8988T (cell line): ENCODE measurements at regions not wholly inside any gene's neighbourhood (a gene's known extent, or its start where the extent isn't known, plus 50 kb on each side); places are given as distances from the start of the nearest gene placed in this dataset.

Experiments used
- DNase-seq: peaks from one replicate; pipeline ENCODE4 v3.0.0; 2011

DNA sequence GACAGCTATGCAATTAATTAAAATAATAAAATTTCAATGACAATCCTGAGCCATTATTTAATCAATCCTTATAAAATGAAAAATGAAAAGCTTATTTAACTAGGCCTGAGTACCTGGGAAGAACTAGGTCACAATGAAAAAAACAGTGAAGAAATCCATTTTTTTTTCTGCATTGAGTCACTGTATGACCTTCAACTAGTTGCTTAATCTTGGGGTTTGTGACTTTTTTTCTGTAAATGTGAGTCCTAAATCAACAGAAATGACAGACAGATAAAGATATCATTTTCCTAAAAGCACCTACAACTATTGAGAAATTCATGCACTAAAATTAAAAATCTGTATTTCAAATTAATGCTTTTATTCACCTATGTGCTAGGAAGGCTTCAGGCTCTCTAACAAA, 96.8 kb downstream of the TMEM26 start:
- DNase-seq = no peak

DNA sequence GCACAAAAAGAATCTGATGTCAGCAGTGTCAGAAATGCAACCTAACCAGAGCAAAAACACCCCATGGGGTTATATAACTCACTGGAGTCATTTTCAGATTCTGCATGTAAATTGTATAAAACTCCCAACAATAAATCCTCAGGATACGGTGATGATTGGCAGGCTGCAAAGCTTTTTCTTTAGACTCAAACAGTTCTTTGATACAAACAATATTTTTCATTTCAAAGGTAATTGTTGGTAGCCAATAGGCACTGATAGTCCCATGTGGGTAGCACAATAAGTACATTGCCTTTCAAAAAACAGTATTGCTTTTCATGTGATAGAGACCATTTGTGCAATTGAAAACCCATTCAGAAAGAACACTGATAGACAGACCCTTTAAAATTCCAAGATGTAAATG, 98.0 kb downstream of the TMEM26 start:
- DNase-seq = no peak

DNA sequence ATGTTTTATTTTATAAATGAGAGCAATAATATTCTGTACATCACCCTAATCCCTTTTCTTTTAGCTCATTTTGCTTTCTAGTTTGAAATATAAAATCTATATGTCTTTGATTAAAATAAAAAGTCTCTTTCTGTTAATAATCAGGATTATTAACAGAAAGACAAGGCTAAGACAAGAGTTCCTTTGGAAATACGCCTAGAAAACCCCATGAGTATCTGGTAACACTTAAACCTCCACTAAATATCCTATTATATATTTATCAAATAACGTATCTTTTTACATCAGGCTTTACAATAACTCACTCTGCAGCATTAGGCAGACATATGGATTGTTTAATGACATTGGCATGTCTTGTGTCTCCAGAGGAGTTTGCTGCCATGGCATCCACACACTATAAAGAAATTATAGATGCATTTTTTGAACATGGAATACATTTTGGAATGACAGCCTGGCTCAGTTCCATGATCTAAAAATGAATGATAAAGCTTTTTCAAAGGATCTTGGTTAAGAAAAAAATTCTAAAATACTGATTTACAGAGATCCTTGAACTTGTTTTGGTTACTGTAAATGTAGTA, 98.7 kb downstream of the TMEM26 start:
- DNase-seq = no peak

DNA sequence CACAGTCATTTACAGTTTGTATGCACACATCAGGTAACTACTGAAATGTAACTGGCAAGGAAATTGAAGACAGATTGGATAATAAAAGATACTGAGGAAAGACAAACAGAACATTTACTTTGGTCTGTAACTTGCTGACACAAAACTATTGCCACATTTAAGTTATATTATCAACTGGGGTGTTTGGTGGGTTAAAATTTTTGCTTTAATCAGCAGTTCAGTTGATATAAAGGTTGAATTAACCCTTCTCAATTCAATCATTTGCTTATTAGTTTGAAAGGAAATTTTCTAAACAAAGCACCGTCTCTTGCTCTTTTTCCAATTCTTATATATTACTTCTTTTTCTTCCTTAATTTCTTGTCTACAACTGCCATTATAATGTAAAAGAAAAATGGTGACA, 102.4 kb downstream of the TMEM26 start:
- no peak for DNase-seq

DNA sequence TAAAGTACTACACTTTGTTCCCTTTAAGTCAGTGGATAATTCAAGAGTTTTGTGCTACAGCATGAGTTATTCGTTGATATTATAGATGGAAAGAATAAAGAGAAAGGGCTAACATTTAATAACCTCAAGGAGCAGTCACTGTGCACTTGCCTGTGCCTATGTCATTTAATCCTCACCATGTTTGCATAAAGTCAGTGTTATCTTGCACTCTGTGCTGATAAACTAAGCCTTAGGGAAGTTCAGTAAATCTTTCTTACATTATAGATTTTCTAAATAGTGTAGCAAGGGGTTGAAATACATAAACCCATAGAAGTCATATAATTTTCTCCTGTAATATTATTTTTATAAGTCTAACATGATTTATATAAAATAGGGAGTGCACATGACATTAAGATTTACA, 103.1 kb downstream of the TMEM26 start:
- DNase-seq = no peak

DNA sequence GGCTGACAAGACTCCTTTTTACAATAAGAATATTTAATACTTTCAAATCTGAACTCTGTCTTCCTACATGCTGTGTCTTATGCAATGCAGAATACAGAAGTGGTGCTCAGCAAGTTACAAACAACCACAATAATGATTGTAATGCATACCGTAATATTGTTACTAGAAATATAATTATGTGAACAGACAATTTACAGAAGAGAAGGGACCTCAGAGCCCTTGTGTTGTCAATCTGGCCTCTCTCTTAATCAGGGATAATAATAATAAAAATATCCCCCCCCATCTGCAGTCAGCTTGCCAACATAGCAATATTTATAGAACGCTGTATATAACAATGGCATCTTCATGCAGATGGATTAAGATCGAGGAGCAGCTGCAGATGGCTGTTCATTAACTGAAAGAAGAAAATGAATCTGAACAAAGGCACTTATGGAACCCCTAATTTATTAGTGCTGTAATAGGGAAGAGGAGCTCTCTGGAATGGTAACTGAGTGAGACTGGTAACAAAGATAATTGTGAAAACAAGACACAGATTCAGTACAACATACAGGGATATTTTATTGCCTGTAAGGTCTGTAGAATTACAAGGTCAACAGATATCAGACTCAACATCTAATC, 106.3 kb downstream of the TMEM26 start:
- no peak for DNase-seq

DNA sequence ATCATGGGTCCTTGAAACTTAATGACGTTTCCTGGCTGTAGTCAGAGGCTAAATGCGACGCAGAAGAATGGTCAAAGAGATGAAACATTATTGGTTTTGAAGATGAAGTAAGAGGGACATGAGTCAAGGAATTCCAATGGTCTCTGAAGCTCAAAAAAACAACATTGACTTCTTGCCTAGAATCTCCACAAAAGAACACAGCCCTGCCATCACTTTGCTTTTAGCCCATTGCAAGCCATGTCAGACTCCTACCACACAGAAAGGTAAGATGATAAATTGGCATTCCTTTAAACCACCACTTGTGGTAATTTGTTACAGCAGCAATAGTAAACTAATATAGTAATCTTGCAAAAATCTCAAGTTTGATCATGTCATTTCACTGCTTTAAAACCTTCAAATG, 109.4 kb downstream of the TMEM26 start:
- no peak for DNase-seq

DNA sequence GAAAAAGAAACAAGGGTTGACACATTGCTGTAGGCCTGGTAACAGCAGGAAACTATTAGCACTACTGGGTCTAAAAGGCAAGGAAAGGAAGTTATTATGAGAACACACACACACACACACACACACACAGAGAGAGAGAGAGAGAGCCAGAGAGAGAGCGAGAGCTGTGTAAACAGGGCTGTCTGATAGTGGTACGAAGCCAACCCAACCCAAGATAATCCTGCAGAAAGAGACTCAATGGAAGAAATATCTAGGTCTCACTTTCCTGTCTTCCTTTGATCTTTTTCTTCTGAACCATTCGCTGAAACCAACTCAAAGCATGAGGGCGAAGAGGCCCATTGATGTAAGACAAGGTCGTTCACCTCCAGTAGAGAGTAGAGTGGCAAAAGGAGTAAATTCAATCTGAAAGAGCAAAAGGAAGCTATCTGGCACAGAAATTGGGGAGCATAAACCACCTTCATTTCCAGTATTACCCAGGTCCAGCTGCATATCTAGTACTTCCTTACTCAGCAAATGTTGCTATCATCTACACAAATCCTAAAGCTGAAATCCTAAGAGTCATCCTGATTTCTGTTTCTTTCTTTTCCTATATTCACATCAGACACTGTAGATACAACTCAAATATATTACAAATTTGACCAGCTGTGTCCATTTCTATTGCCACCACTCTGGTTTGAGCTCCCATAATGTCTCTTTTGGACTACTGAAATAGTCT, 110.2 kb downstream of the TMEM26 start:
- DNase-seq = no peak

DNA sequence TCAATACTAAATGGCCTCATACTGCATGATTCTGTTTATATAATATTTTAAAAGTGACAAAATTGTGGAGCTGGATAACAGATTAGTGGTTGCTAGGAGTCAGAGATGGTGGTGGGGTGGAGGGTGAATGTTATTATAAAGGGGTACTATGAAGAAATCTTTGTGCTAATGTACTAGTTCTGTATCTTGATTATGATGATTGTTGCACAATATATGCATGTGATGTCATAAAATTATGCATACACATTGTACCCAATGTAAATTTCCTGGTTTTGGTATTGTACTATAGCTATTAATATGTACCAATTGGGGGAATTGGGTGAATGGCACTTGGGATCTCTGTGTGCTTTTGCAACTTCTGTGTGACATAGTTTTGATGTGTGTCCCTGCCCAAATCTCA, 112.2 kb downstream of the TMEM26 start:
- DNase-seq = no peak

DNA sequence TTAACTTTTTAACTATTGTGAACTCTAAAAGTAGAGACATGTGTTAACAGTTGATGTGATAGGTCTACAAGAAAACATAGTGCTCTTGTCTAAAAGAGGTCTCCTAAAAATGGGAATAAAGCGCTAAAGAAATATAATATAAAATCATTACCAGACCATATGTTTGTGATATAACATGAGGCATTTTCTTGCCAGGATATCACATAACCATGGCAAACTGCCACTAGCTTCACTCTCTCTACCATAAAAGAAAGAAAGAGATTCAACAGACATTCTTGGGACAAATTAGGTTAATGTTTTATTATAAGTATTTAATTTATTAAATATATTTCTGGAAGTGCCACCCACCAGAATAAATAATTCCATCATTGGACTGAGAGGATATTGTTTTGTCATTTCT, 115.0 kb downstream of the TMEM26 start:
- DNase-seq = no peak

DNA sequence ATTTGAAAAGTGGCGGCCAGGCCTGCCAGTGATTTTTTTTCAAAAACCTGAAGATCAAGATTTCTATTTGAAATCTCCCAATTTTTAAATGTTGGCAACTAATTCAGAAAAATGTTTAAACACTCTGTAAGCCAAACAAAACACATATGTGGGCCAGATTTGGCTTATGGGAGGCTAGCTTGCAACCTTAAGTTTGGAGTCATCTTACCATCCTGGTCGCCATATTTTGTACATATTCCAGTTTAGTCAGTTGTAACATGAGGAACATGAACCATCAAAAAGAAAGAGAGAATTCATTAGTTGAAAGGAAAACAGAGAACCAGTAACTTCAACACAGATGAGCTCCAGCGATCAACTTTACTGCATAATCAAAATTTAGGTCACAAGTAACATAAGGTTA, 115.4 kb downstream of the TMEM26 start:
- no peak for DNase-seq

DNA sequence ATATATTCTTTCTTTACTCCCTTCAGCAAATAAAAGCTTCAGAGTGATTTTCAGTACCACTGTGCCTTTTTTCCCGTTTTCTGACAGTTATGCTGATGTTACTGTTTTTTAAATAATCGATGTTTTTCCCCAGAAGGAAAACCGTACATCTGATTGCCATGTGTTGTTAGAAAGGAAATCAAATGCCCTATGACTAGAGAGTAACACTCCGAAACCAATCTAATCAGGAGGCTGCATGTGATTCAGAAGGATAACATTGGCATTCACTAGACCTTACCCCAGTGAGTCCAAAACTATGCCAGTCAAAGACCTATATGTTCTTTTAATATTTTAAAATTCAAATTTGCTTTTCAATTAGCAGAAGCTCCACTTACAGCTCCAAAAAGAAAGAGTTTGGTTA, 116.3 kb downstream of the TMEM26 start:
- DNase-seq = no peak

DNA sequence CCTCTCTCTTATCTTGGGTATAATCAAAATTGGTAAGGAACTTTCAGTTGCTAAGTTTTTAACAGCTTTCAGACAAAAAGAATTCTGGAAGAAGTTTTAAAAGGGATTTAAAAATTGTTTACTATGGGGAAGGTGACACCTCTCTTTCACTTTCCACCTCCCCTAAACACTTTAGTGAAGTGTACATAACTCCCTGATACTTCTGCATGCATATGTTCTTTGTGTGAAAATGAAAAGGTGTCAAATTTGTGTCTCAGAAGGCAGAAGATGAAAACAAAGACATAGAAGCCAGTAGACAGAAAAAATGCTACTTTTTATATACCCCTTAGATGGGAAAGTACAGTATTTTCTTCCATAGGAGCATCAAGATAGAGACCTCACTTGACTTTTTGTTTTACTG, 117.8 kb downstream of the TMEM26 start:
- DNase-seq = no peak

DNA sequence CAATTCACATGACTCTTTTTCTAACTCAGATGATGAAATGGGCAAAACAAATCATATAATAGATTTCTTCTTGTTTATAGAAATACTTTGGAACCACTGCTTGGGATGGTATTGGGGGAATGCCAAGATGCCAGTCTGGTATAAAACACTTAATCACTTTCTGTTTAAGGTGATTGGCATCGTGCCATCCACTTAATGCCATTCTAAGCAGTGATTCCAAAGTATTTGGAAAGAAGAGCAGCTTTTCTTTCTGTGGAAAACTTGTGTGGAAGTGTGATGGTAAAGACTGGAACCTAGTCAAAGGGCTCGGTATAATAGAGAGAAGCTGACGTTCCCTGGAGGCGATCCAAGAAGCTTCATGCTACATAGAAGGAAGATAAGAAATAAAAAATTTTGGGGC, 120.6 kb downstream of the TMEM26 start:
- no peak for DNase-seq

DNA sequence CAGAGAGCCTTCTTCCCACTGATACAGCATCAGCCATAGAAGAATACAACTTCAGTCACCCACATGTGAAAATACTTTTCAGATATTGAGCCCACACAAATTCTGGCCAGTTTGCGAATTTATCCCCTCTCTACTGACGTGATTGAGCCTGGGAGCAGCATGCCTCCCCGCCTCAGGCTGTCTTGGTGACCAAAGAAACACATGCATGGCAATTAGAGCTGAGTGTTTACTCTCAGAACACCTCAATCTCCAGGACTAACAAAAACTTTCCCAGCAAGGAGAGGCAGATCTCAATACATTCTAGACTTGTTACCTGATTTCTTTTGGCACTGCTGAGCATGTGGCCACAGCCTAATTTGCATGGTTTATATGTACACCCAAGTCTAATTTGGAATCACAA, 122.5 kb downstream of the TMEM26 start:
- no peak for DNase-seq

DNA sequence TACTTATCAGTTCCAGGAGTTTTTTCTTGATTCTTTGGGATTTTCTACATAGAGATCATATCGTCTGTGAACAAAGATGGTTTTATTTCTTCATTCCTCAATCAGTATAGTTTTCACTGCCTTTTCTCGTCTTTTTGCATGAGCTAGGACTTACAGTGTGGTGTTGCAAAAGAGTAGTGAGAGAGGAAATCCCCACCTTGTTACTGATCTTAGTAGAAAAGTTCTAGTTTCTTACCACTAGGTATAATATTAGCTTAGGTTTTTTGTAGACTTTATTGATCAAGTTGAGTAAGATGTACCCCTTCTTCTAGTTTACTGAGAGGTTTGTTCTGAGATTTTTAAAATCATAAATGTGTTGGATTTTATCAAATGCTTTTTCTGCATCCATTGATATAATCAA, 123.3 kb downstream of the TMEM26 start:
- no peak for DNase-seq

DNA sequence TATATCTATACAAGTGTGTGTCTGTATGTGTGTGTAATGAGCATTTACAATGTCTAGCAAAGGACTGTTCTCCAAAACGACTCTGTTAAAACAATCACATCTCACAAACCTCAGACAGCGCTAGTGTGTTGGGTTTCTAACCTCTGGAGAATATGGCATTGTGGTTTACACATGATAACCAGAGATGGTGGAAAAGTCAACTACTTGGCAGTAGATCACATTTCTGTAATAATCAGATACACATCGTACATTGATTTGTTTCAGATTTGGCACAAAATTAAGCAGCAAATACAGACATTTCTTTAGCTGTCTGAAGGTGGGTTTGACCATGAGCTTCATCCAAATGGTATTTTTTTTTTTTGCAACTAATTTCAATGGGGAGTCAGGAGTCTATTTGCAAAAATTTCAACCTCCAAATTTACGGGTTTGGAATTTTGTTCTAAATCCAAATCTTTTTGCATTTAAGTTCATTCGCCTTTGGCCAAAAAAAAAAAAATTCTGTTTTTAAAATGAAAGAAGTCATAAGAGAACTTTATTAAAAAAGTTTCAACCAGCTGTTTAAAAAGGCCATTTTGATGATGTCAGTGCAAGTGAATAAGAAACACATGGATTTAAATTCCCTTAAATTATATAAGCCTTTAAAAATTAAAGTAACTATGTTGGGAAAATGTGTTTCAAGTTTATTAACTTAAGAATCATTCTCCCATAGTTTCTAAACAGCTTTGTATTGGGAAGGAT, 127.8 kb downstream of the TMEM26 start:
- no peak for DNase-seq

DNA sequence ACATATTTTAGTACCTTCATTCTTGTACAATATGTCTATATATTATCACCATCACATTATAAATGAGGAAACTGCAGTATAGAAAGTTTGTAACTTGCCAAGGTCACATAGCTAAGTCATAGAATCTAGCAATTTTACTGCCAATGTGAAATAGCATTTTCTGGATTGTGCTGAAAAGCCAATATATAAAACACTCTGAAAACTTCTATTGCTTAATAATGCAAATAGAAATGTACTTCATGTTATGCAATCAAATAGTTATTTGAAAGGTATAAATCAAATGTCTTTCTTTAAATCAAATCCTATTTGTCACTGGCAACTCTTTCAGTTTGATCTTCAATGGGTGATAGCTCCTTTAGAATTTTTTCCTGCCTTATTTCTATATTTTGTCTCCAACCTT, 129.5 kb downstream of the TMEM26 start:
- DNase-seq = no peak

DNA sequence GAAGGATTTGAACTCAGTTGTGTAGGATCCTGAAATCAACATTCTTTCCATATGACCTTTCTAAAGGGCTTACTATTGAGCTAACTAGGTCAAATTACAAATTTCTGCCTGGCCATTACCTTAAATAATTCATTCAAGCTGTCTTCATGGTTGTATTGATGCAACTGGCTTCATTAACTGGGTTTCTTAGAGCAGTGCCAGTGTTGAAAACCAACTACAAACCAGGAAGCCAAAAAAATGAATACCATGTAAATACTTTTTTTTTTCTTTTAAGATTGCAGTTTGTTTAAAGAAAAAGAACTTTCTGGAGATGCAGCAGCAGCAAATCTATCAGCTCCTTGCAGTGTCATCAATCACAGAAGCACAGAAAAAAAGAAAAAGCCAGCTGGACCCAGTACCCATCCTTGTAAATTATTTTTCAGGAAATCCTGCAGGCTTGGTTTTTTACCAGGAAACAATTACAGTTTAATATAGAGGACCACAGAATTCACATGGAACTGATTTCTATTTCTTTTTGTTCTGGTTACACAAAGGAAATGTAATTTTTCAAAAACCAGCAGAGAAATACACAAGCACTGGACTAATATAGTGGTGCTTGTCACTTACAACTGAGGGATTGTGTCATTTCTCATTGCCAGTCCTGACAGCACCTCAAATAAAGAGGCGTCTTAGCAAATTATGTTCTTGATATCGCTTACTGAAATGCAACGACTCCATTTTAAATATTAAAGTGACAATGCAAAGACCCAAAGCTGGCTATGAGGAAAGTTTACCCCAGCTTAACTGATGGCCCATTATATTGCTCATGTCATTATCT, 131.9 kb downstream of the TMEM26 start:
- no peak for DNase-seq

DNA sequence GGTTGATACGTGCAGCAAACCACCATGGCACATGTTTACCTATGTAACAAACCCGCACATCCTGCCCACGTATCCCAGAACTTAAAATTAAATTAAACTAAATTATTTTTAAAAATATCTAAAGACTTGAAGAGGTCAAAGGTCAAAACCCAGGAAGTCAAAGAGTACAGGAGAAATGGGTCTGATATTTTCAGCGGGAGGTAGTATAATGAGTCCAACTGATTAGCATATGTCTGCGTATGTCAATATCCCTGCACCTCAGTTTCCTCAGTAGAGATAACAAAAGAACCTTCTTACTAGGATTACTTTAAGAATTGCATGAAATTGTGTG, 133.0 kb downstream of the TMEM26 start:
- DNase-seq = no peak

DNA sequence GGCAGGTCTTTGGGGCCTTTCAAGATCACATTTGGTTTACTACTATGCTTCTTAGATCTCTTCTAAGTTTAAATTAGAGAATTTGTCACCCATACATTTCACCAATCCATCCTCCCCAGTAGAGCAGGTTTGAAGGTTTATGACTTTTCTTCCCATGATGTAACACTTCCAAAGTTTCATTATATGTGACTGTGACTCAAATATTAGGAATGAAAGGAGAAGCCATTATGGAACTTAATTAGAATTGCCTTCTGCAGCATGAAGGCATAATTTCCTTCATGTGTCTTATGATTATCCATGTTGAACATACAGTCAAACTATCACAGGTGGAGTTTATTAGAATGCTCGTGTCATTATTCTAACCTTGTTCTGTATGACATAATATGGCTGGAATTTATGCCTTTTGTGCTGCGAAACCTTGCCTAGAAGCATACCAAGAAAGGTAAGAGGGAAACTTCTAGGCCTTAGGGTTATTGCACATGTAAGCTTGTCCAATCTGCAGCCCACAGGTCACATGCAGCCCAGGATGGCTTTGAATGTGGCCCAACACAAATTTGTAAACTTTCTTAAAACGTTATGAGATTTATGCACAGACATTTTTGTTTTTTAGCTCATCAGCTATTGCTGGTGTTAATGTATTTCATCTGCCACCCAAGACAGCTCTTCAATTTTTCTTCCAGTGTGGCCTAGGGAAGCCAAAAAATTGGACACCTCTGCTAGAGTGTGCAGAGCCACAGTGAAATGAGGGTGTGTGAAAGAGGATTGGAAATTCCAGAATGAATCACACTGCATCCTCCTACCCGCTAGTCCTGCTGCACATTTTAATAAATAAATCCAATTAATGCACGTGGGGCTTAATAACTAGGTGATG, 133.6 kb downstream of the TMEM26 start:
- no peak for DNase-seq

DNA sequence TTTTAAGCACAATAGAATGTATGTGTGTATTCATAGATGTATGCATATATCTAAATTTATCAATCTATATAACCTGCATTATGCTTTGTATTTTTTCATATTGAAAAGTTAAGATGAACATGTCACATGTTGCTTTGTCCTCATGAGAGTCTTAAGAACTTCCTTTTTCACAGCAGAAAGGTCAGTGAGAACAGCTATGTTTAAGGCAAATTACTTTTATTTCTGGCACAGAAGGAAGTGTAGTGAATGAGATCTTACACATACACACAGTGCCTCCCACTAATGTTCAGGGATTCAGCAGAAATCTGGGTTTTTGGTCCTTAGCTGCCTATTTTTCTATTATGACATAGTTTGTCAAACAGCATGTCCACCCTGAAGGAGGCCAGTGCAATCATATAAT, 134.8 kb downstream of the TMEM26 start:
- DNase-seq = no peak
